Neural cell (in vitro differentiated cells): ENCODE measurements at regions not wholly inside any gene's neighbourhood (a gene's known extent, or its start where the extent isn't known, plus 50 kb on each side); places are given as distances from the start of the nearest gene placed in this dataset.

Experiments
- H2AFZ ChIP-seq: fragments of 200-600, 300-800 bp; sonication (generic), shearing (Covaris generic); 2 replicates; pipeline ENCODE4 v1.6.0; 2014; ENCODE audit warnings: low read depth, mild to moderate bottlenecking, antibody characterized with exemption, low read length, moderate library complexity
- H3F3A ChIP-seq: fragments of 200-600 bp; shearing (Covaris generic); 2 replicates; pipeline ENCODE4 v1.6.1; 2016; ENCODE audit warnings: mild to moderate bottlenecking, moderate library complexity, mixed read lengths, antibody characterized with exemption, low read length; ENCODE audit not compliant: insufficient read depth, poor library complexity, severe bottlenecking
- H3K27ac ChIP-seq: fragments of 200-600, 300-800 bp; sonication (generic), shearing (Covaris generic); 2 replicates; pipeline ENCODE4 v1.5.1; 2014; ENCODE audit warnings: mild to moderate bottlenecking, low read length, moderate library complexity
- H3K27me3 ChIP-seq: fragments of 300-800, 200-600 bp; sonication (generic), shearing (Covaris generic); 2 replicates; pipeline ENCODE4 v1.6.0; 2014; ENCODE audit warnings: mild to moderate bottlenecking, low read depth, low read length, moderate library complexity; ENCODE audit not compliant: insufficient read depth
- H3K36me3 ChIP-seq: fragments of 300-800, 200-600 bp; sonication (generic), shearing (Covaris generic); 2 replicates; pipeline ENCODE4 v1.5.1; 2014; ENCODE audit warnings: mild to moderate bottlenecking, antibody characterized with exemption, low read length, moderate library complexity; ENCODE audit not compliant: insufficient read depth
- H3K4me2 ChIP-seq: fragments of 300-800, 200-600 bp; sonication (generic), shearing (Covaris generic); 2 replicates; pipeline ENCODE4 v1.6.0; 2014; ENCODE audit warnings: mild to moderate bottlenecking, low read length
- H3K4me3 ChIP-seq: fragments of 300-800, 200-600 bp; sonication (generic), shearing (Covaris generic); 2 replicates; pipeline ENCODE4 v1.5.1; 2014; ENCODE audit warnings: mild to moderate bottlenecking, low read length, moderate library complexity
- H3K79me2 ChIP-seq: fragments of 200-600 bp; shearing (Covaris generic); replicated peaks from 2 replicates; pipeline ENCODE4 v1.6.0; 2014; ENCODE audit warnings: mild to moderate bottlenecking, low read length, moderate library complexity; ENCODE audit not compliant: insufficient read depth
- H3K9ac ChIP-seq: fragments of 300-800, 200-600 bp; sonication (generic), shearing (Covaris generic); 2 replicates; pipeline ENCODE4 v1.6.1; 2016; ENCODE audit warnings: mild to moderate bottlenecking, low read length, mixed read lengths
- H3K9me2 ChIP-seq: fragments of 200-600 bp; shearing (Covaris generic); 2 replicates; pipeline ENCODE4 v1.6.1; 2016; ENCODE audit warnings: mild to moderate bottlenecking, low read length, mixed read lengths; ENCODE audit not compliant: insufficient read depth
- H3K9me3 ChIP-seq: fragments of 200-600, 300-800 bp; sonication (generic), shearing (Covaris generic); 2 replicates; pipeline ENCODE4 v1.6.1; 2016; ENCODE audit warnings: mild to moderate bottlenecking, mixed run types, low read length, moderate library complexity, mixed read lengths
- H4K20me1 ChIP-seq: fragments of 200-600 bp; shearing (Covaris generic); 2 replicates; pipeline ENCODE4 v1.6.1; 2016; ENCODE audit warnings: mild to moderate bottlenecking, mixed run types; ENCODE audit not compliant: insufficient read depth
- EP300 ChIP-seq: fragments of 450-650 bp; conservative IDR thresholded peaks from 2 replicates; pipeline ENCODE4 v1.6.1; 2014; ENCODE audit warnings: antibody characterized with exemption, mild to moderate bottlenecking, moderate library complexity; ENCODE audit not compliant: poor library complexity, severe bottlenecking
- EZH2 ChIP-seq: fragments of 200-600, 300-800 bp; shearing (Covaris generic), sonication (generic); IDR thresholded peaks from 2 replicates; pipeline ENCODE4 v1.6.1; 2014; ENCODE audit warnings: antibody characterized with exemption, low read length, borderline replicate concordance, mild to moderate bottlenecking; ENCODE audit not compliant: insufficient read depth, poor library complexity, severe bottlenecking
- MXI1 ChIP-seq: fragments of 450-650 bp; conservative IDR thresholded peaks from 2 replicates; pipeline ENCODE4 v1.6.1; 2014; ENCODE audit warnings: antibody characterized with exemption, mild to moderate bottlenecking; ENCODE audit not compliant: poor library complexity, severe bottlenecking
- POLR2AphosphoS5 ChIP-seq: IDR thresholded peaks from 2 replicates; pipeline ENCODE4 v1.6.1; 2012
- RAD21 ChIP-seq: fragments of 450-650 bp; conservative IDR thresholded peaks from 2 replicates; pipeline ENCODE4 v1.6.1; 2014; ENCODE audit warnings: antibody characterized with exemption, mild to moderate bottlenecking, moderate library complexity
- REST ChIP-seq: IDR thresholded peaks from 2 replicates; pipeline ENCODE4 v1.6.1; 2012; ENCODE audit warnings: borderline replicate concordance
- SMC3 ChIP-seq: fragments of 450-650 bp; conservative IDR thresholded peaks from 2 replicates; pipeline ENCODE4 v1.6.1; 2014; ENCODE audit warnings: antibody characterized with exemption, mild to moderate bottlenecking, moderate library complexity; ENCODE audit not compliant: poor library complexity
- TAF1 ChIP-seq: IDR thresholded peaks from 2 replicates; pipeline ENCODE4 v1.6.1; 2012; ENCODE audit warnings: low read depth
- TF ChIP-seq, protein P1 (sequence below): fragments of 450-650 bp; IDR thresholded peaks from 2 replicates; pipeline ENCODE4 v1.5.1; 2014; ENCODE audit warnings: antibody characterized with exemption, mild to moderate bottlenecking, moderate library complexity; ENCODE audit not compliant: poor library complexity, severe bottlenecking

- Histone ChIP-seq H3K27ac (no peak overlapping the region), H3K4me3 (no peak overlapping the region), H2AFZ (no peak overlapping the region), H3K9me3 (no peaks in the 10 kb centered on the region), H3F3A (no peaks in the 10 kb centered on the region), H3K27me3 (no peaks in the 10 kb centered on the region), H3K79me2 (no peaks in the 10 kb centered on the region), H3K9ac (no peak overlapping the region), H3K9me2 (no peaks in the 10 kb centered on the region), H3K36me3 (no peaks in the 10 kb centered on the region), H4K20me1 (no peaks in the 10 kb centered on the region), H3K4me2 (no peak overlapping the region)
- TF ChIP-seq TAF1 (no peak), POLR2AphosphoS5 (no peak), MXI1 (no peak), SMC3 (no peak), EP300 (no peak), REST (no peak), RAD21 (no peak), EZH2 (no peak)
- TF ChIP-seq, protein P1, sequence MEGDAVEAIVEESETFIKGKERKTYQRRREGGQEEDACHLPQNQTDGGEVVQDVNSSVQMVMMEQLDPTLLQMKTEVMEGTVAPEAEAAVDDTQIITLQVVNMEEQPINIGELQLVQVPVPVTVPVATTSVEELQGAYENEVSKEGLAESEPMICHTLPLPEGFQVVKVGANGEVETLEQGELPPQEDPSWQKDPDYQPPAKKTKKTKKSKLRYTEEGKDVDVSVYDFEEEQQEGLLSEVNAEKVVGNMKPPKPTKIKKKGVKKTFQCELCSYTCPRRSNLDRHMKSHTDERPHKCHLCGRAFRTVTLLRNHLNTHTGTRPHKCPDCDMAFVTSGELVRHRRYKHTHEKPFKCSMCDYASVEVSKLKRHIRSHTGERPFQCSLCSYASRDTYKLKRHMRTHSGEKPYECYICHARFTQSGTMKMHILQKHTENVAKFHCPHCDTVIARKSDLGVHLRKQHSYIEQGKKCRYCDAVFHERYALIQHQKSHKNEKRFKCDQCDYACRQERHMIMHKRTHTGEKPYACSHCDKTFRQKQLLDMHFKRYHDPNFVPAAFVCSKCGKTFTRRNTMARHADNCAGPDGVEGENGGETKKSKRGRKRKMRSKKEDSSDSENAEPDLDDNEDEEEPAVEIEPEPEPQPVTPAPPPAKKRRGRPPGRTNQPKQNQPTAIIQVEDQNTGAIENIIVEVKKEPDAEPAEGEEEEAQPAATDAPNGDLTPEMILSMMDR = no peak
Measured at GRCh38 chr20:48164566-48165400, 379.5 kb upstream of the SULF2 start.

GRCh38 chr20:48164034-48164433, 378.8 kb upstream of the SULF2 start:
- H3K4me3 ChIP-seq = no peak overlapping the region
- no peaks in the 10 kb centered on the region for H3F3A ChIP-seq
- no peak overlapping the region for H2AFZ ChIP-seq
- H3K4me2 ChIP-seq = no peak overlapping the region
- no peaks in the 10 kb centered on the region for H3K9me2 ChIP-seq
- H3K79me2 ChIP-seq = no peaks in the 10 kb centered on the region
- no peak overlapping the region for H3K27ac ChIP-seq
- no peaks in the 10 kb centered on the region for H3K27me3 ChIP-seq
- H3K9me3 ChIP-seq = no peaks in the 10 kb centered on the region
- no peaks in the 10 kb centered on the region for H3K36me3 ChIP-seq
- H4K20me1 ChIP-seq = no peaks in the 10 kb centered on the region
- TF ChIP-seq MXI1 (no peak), TAF1 (no peak), EP300 (no peak), RAD21 (no peak), SMC3 (no peak), POLR2AphosphoS5 (no peak), REST (no peak), EZH2 (no peak)
- TF ChIP-seq, protein P1 = no peak
- H3K9ac ChIP-seq = no peak overlapping the region
